Medulla oblongata (tissue), 1 donor: ENCODE measurements at regions not wholly inside any gene's neighbourhood (a gene's known extent, or its start where the extent isn't known, plus 50 kb on each side); places are given as distances from the start of the nearest gene placed in this dataset.
"Not testable (repeated sequence)": the region's sequence is repeated elsewhere in the genome, so short reads cannot be mapped to it uniquely, and the experiment has no call there.

Experiments
- DNase-seq: peaks from one replicate; pipeline ENCODE4 v3.0.0-alpha.2; 2015; ENCODE audit errors: extremely low spot score

GRCh38 chr17:64772845-64773299 is 110.8 kb upstream of the SMURF2 start:
- DNase-seq: no peak

DNA sequence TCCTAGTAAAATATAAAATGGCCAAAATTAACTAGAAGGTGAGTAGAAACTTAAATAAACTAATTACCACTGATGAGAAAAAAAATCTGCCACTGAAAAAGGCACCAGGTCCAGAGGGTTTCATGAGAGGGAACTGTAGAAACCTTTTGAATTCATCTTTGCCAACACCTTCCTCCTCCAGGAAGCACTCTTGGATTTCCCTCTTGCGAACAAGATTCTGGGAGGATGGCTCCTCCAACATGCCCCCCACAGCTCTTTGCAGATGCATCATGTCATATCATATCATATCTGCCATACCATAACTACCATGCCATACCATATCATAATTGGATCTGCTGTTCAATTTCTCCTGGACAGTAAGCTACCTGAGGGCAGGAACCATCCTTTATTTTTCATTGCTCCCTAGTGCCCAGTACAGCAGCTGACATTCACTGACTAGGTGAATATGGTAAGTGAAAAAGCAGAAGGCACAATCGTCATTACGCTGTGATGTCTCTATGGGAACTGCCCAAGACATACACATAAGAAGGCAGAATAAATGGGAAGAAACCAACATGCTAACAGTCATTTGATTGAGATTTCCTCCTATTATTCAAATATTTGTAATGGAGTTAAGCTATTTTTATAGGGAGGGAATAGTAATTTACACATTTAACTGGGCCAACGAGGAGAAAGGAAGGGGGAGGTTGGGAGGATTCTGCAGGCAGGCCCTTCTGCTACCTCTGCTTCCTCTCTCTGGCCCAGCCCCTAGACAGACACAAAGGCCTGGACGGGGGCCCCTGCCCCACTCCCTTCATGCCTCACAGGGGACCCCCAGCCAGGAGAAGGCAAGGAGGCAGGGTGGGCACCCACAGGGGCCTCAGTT is 110.1 kb upstream of the SMURF2 start:
- no peak for DNase-seq

DNA sequence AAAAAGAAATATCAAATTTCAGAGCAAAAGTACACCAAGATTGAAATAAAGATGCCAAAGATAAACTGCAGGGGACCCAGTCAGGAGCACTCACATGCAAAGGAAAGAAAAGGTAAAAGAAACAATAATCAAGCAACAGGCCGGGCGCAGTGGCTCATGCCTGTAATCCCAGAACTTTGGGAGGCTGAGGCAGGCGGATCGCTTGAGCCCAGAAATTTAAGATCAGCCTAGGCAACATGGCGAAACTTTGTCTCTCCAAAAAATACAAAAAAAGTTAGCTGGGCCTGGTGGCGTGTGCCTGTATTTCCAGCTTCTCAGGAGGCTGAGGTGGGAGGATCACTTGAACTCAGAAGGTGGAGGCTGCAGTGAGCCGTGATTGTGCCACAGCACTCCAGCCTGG is 107.6 kb upstream of the SMURF2 start:
- no peak for DNase-seq

DNA sequence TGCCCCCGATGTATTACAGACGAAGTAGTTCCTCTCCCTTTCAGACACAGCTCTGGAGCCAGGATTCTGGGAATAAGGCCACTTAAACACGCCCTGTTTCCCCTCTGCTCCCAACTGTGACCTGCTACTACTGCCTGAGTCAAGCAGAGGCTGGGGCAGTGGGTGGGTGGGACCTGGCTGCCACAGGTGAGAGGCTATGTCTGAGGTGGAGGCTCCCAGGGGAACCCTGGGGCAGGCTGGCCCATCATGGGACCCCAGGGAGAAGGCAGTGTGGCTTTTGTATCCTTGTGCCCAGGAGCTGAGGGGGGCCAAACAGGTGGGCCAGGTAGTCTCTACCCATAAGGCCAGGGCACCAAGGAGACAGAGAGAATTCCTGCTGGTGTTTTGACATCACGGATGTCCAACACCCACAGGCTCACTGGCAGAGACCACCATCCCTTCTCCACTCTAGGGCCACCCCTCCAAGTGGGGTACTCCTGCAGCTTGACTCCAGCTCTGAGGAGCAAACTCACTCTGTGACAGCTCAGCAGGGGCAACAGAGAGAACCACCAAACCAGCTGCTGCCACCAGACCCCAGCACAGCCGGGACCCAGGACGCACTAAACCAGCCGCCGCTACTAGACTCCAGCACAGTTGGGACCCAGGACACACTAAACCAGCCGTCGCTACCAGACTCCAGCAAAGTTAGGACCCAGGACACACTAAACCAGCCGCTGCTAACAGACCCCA is 105.3 kb upstream of the SMURF2 start:
- no peak for DNase-seq

DNA sequence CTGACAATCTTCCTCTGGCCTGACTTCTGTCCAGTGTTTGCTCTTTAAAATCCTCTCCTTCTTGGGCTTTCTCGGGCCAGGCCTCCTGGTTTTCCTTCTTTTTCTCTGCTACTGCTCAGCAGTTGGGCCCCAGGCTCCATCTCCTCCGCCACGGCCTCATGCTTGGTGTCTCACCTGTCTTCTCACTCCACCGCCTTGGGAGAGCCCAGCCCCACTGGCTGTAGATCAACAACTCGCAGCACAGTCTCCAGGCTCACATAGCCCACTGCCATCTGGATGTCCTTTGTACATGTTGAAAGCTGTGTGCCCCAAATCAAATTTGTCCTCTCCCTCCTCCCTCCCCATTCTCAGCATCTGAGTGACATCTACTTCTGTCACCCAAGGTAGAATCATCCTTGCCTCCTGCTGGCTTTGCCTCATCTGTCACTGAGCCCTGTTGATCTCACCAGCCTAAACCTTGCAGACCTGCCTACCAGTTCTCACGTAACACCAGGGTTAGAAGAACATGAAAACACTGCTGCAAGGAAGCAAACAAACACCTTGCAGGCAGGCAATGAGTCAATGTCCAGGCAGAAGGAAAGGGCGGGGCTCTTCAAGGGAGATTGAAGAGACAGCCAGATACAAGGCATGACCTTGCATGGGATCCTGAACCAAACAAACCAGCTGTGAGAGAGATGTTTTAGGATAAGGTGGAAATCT is 103.2 kb upstream of the SMURF2 start:
- no peak for DNase-seq

DNA sequence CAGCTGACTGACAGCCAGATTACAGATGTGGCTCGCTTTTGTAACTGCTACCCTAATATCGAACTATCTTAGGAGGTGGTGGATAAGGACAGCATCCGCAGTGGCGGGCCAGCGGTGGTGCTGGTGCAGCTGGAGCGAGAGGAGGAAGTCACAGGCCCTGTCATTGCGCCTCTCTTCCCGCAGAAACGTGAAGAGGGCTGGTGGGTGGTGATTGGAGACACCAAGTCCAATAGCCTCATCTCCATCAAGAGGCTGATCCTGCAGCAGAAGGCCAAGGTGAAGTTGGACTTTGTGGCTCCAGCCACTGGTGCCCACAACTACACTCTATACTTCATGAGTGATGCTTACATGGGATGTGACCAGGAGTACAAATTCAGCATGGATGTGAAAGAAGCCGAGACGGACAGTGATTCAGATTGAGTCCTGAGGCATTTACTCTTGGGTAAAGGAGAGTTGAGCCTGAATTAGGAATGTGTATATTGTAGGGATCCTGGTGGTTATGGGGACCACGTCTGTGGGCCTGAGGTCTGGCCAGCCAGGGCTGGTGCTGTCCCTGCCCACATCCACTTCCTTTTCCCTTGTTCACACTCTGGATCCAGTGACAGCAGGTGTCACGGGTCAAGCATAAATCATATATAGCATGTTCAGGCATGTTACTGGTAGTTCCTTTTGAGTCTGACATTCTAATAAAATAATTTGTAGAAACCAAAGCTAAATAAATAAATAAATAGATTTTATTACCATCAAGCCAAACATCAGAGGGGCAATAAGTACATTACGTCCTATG is 89.0 kb upstream of the SMURF2 start:
- DNase-seq: no peak

DNA sequence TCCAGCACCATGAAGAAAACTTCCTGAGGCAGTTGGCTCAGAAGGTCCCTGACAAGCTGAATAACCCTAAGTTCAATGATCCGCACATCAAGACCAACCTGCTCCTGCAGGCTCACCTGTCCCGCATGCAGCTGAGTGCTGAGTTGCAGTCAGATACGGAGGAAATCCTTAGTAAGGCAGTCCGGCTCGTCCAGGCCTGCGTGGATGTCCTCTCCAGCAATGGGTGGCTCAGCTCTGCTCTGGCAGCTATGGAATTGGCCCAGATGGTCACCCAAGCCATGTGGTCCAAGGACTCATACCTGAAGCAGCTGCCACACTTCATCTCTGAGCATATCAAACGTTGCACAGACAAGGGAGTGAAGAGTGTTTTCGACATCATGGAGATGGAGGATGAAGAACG is 88.4 kb upstream of the SMURF2 start:
- DNase-seq: no peak

GRCh38 chr17:64749306-64749705 is 87.2 kb upstream of the SMURF2 start:
- no peak for DNase-seq

DNA sequence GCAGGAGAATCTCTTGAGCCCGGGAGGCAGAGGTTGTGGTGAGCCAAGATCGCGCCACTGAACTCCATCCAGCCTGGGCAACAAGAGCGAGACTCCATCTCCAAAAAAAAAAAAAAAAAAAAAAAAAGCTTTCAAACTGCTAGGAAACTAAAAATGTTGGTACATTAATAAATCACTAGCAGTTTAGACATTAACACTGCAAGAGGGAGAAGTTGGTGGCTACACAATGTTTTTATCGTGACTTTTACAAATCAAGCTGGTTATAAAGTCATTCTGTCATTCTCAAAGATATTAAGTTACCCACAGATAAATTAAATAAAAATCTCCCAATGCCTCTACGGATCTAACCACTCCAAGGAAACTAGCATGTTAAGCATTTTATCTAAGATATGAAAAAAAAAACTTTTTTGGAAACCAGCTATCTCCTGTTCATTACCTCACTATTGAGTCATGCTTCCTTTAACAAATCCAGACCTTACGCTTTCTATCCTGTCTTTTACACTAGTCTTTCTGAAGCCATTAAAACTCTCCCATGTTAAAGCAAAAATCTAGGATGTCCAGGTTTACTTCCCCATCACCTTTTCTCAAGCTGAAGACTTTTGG is 85.9 kb upstream of the SMURF2 start:
- no peak for DNase-seq

GRCh38 chr17:64742326-64742725 is 80.2 kb upstream of the SMURF2 start:
- DNase-seq: no peak

DNA sequence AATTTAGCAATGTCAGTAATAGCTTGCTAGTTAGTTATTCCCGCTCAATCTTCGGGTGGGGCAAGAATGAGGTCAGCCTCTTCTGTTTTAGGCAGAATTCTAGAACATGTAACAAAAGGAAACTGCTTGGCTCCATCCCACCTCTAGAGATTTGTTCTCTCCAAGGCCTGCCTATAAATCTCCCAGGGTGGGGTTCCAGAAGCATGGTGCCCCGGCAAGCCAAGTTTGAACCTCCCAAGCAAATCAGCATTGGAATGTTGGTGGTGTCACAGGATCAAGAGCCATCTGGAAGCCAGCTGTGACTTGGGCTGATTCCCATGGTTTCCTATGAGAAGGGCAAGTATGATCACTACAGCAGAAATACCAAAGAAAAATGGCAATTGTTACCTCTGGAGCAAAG is 79.8 kb upstream of the SMURF2 start:
- not testable (repeated sequence) for DNase-seq

GRCh38 chr17:64741038-64741641 is 79.0 kb upstream of the SMURF2 start:
- DNase-seq: peak; percentile 73

- no peak for DNase-seq
Measured at GRCh38 chr17:64739316-64740058, 77.4 kb upstream of the SMURF2 start.

DNA sequence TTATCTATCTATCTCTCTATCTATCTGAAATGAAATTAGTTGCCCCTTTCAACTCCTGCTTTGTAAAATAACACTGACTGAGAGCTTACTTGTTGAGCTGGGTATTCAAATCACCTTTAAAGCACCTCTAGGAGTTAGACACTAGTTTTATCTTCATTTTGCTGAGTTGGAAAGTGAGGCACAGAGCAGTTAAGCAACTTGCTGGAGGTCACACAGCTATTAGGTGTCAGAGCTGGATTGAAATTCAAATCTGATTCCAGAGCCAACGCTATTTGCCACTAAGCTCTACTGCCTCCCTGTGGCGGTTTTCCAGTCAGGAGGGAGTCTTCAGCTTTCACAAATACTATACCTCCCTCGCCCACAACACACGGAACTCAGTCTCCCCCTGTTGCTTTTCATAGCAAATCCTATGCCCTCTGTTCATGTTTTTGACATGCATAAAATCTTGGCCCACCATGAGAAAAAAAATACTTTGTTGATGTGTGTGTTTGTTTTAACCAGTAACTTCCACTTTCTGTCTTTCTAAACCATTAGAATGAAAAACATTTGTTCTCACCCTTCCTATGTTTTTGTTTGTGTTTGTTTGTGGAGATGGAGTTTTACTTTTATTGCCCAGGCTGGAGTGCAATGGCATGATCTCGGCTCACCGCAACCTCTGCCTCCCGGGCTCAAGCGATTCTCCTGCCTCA is 74.8 kb upstream of the SMURF2 start:
- peak; percentile 12 for DNase-seq

- DNase-seq: no peak
Measured at GRCh38 chr17:64732336-64733006, 70.4 kb upstream of the SMURF2 start.

- DNase-seq: not testable (repeated sequence)
Measured at GRCh38 chr17:64730023-64730422, 67.9 kb upstream of the SMURF2 start.

- no peak for DNase-seq
Measured at GRCh38 chr17:64729201-64729600, 67.1 kb upstream of the SMURF2 start.

DNA sequence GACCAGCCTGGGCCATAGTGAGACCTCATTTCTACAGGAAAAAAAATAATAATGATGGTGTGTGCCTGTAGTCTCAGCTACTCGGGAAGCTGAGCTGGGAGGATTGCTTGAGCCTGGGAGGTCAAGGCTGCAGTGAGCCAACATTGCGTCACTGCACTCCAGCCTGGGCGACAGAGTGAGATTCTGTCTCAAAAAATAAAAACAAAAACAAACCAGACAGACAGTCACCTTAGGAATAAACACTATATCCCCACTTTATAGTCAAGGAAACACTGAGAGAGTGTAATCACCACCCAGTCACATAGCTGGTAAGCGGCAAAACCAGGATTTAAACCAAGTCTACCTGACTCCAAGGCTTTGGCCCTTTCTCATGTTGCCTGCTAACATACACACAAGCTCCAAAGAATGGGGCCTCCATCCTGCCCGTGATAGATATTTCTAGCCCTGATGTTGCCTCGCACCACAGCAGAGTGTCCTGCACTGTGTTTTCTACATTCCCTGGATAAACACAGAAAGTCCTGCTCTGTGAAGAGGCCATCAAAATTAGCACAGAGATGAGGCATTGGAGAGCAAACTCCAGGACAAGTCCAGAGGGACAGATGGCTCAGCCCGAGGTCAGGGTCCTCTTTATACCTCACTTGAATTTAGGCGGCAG is 66.1 kb upstream of the SMURF2 start:
- no peak for DNase-seq
